Prostate gland (tissue), 2 donors: ENCODE measurements at regions not wholly inside any gene's neighbourhood (a gene's known extent, or its start where the extent isn't known, plus 50 kb on each side); places are given as distances from the start of the nearest gene placed in this dataset.

Experiments
- CTCF ChIP-seq, 4 experiments: fragments of 200-600 bp in 2 of 4; fragments of 450-650 bp in 2 of 4; sonication (generic) in 2 of 4; IDR thresholded peaks; 1 replicate in 3 of 4; 2 replicates in 1 of 4; pipeline ENCODE4 v1.5.1; 2016 to 2019; ENCODE audit warnings: antibody characterized with exemption in 4 of 4, mild to moderate bottlenecking in 2 of 4, moderate library complexity in 2 of 4
- POLR2AphosphoS5 ChIP-seq: sonication (generic); formaldehyde crosslinking; IDR thresholded peaks from one replicate; pipeline ENCODE4 v1.6.1; 2017; ENCODE audit warnings: antibody characterized with exemption

- TF ChIP-seq CTCF (IDR thresholded peaks at IDR 0.05) (no peak), POLR2AphosphoS5 (no peak)
Measured at GRCh38 chr6:160926281-160927276, 65.0 kb upstream of the MAP3K4 start.
